ENCODE measurements at regions not wholly inside any gene's neighbourhood (a gene's known extent, or its start where the extent isn't known, plus 50 kb on each side); places are given as distances from the start of the nearest gene placed in this dataset.

DNA sequence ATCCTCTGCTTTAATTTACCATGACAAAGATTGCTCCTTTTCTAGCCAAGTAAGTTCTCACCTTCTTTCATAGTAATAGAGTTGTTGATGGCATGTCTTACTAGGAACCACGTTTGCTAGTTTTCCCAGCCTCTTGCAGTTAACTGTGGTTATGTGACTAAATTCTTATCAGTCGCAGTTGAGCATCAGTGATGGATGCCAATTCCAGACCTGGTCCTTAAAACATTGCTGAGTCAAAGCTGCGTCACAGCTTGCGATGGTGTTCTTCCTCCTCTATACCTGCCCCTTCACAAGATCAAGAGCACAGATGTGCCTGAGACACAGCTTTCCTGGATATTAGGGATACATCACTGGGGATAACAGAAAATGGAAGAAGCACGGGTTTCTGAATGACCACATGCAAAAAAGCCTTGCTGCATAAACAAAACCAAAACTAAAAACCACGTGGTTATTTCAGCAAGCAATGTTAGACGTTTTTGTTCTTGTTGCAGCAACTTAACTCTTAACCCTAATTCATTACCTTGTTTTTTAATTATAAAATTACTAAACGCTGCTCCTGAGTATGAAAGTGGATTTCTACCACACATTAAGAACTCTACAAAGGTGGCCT is 97.6 kb upstream of the DACH1 start:
- DNase-seq: no peak
- Histone ChIP-seq H3K4me1 (ENCODE audit: control insufficient read depth, insufficient read depth, low read length) (no peaks in the 10 kb centered on the region), H3K9me3 (ENCODE audit: control insufficient read depth, low read depth, low read length) (no peaks in the 10 kb centered on the region), H3K27me3 (ENCODE audit: control insufficient read depth, insufficient read depth, low read length) (no peaks in the 10 kb centered on the region), H3K27ac (ENCODE audit: low read length) (no peak overlapping the region), H3K36me3 (ENCODE audit: control insufficient read depth, insufficient read depth, low read length) (no peaks in the 10 kb centered on the region), H3K4me3 (ENCODE audit: low read length) (no peak overlapping the region)
- 83% methylated on average over 4 of the region's 8 CpGs for WGBS (ENCODE audit: insufficient coverage, low lambda C conversion rate)

DNA sequence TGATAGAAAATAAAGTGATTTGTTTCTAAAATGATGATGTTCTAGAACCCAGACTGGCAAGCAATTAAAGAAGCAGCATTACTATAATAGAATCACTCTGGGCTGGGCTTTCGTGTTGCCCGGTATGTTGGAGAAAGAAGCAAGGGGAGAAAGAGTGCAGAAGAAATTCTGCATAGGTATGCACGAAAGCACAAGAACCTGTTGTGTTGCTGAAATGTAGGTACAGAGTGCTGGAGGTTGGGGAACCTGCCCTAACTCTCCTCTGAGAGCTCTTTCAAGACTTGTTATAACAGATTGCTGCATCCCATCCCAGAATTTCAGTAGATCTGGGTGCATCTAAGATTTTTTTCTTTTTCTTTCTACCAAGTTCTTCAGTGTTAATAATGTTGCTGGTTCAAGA is 95.7 kb upstream of the DACH1 start:
- Histone ChIP-seq H3K4me1 (ENCODE audit: control insufficient read depth, insufficient read depth, low read length) (no peaks in the 10 kb centered on the region), H3K36me3 (ENCODE audit: control insufficient read depth, insufficient read depth, low read length) (no peaks in the 10 kb centered on the region), H3K9me3 (ENCODE audit: control insufficient read depth, low read depth, low read length) (no peaks in the 10 kb centered on the region), H3K27me3 (ENCODE audit: control insufficient read depth, insufficient read depth, low read length) (no peaks in the 10 kb centered on the region), H3K4me3 (ENCODE audit: low read length) (no peak overlapping the region), H3K27ac (ENCODE audit: low read length) (no peak overlapping the region)
- no peak for DNase-seq
- 75% methylated on average over 2 of the region's 3 CpGs for WGBS (ENCODE audit: insufficient coverage, low lambda C conversion rate)

DNA sequence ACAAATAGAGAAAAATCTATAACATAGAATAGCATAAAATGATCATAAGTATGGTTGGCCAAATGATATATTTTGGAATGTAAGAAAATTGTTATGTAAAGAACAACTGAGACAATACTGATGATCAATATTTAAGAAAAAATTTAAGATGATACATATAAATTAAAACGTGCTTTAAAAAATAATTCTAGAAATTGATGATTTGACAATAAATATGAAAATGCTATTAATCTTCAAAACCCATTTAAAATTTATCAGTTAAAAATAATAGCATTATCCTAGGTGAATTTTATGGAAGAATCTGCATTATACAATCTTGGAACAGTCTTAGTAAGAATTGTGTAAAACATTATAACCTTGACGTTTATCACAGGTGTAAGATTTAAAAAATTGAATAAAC is 95.1 kb upstream of the DACH1 start:
- H3K9me3 ChIP-seq (ENCODE audit: control insufficient read depth, low read depth, low read length): no peaks in the 10 kb centered on the region
- WGBS (ENCODE audit: insufficient coverage, low lambda C conversion rate): 100% methylated on average over 2 of the region's 2 CpGs

DNA sequence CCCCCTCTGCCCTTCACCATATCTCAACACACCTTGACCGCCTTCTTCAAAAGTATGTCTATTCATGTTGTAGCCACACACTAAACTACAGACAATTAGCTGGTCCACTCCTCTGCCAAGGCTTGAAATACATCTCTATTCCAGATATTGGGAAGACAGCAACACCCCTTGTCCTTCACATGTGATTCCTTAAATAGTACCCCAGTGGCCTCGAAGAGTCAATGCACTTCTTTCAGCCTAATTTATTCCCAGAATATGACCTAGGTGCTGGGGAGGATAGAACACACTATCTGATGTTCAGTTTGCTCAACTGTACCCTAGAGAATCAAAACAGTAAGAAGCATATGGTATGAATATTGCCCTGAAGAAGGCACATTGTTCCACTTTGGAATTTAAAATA is 82.4 kb upstream of the DACH1 start:
- no peaks in the 10 kb centered on the region for H3K36me3 ChIP-seq (ENCODE audit: control insufficient read depth, insufficient read depth, low read length)
- no peak overlapping the region for H3K27ac ChIP-seq (ENCODE audit: low read length)
- H3K4me1 ChIP-seq (ENCODE audit: control insufficient read depth, insufficient read depth, low read length): no peaks in the 10 kb centered on the region
- H3K9me3 ChIP-seq (ENCODE audit: control insufficient read depth, low read depth, low read length): no peaks in the 10 kb centered on the region
- no CpG with 5 or more reads among the region's 2 CpGs for WGBS (ENCODE audit: insufficient coverage, low lambda C conversion rate)
- no peak overlapping the region for H3K4me3 ChIP-seq (ENCODE audit: low read length)
- no peaks in the 10 kb centered on the region for H3K27me3 ChIP-seq (ENCODE audit: control insufficient read depth, insufficient read depth, low read length)
- no peak for DNase-seq

More for the DNA sequence above, 95.1 kb upstream of the DACH1 start:
- no peaks in the 10 kb centered on the region for H3K36me3 ChIP-seq (ENCODE audit: control insufficient read depth, insufficient read depth, low read length)
- H3K27ac ChIP-seq (ENCODE audit: low read length): no peak overlapping the region
- no peak for DNase-seq
- H3K4me1 ChIP-seq (ENCODE audit: control insufficient read depth, insufficient read depth, low read length): no peaks in the 10 kb centered on the region
- no peaks in the 10 kb centered on the region for H3K27me3 ChIP-seq (ENCODE audit: control insufficient read depth, insufficient read depth, low read length)
- H3K4me3 ChIP-seq (ENCODE audit: low read length): no peak overlapping the region

DNA sequence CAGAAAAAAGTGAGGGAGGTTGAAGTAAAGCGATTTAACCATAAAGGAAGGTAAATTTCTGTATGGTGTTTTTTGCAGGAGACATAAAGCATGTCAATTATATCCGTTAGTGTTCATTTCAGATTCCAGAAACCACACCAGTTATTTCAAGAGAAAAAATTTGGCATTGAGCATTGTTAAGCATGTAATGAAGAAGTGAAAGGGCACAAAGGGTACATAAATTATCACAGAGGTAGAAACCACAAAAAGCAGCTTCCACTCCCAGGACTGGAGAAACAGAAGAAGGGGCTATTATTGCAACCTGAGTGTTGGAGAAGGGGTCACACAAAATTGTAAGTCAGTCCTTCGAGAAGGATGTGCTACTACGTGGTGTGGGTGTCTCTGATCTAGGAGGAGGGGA is 72.2 kb upstream of the DACH1 start:
- no peaks in the 10 kb centered on the region for H3K9me3 ChIP-seq (ENCODE audit: control insufficient read depth, low read depth, low read length)
- H3K36me3 ChIP-seq (ENCODE audit: control insufficient read depth, insufficient read depth, low read length): no peaks in the 10 kb centered on the region
- peaks cover 2% of the 10 kb centered on the region for H3K27me3 ChIP-seq (ENCODE audit: control insufficient read depth, insufficient read depth, low read length)
- H3K4me3 ChIP-seq (ENCODE audit: low read length): no peak overlapping the region
- H3K4me1 ChIP-seq (ENCODE audit: control insufficient read depth, insufficient read depth, low read length): no peaks in the 10 kb centered on the region
- DNase-seq: no peak
- no peak overlapping the region for H3K27ac ChIP-seq (ENCODE audit: low read length)
- no CpG with 5 or more reads among the region's 4 CpGs for WGBS (ENCODE audit: insufficient coverage, low lambda C conversion rate)

DNA sequence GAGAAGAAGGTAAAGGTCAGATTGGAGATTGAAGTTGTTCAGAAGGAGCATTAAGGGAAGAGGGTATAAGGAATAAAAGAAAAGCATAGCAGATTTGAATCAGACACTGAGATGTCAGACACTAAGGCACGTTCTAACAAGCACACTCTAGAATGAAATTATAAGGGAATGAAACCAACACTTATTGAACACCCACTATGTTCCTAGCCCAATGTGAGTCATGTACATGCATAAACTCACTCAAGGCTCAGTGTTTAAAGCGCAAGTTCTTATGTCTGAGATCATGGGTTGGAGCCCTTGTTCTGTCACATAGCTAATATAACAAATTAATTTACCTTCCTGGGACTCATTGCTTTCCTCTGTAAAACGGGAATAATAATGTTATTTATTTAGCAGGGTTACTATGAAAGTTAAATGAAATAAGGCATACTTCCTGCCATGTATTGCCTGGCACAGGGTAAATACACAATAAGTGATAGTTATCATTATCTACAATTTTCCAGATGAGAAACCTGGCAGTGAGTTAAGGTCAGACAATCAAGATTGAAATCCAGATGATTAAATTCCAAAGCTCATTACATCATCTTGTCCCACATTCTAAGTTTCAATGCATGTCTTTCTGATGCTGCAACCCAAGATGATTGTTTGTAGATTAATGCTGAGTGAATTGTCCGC is 68.3 kb upstream of the DACH1 start:
- no peak overlapping the region for H3K4me3 ChIP-seq (ENCODE audit: low read length)
- WGBS (ENCODE audit: insufficient coverage, low lambda C conversion rate): 100% methylated on average over 2 of the region's 4 CpGs
- DNase-seq: no peak

DNA sequence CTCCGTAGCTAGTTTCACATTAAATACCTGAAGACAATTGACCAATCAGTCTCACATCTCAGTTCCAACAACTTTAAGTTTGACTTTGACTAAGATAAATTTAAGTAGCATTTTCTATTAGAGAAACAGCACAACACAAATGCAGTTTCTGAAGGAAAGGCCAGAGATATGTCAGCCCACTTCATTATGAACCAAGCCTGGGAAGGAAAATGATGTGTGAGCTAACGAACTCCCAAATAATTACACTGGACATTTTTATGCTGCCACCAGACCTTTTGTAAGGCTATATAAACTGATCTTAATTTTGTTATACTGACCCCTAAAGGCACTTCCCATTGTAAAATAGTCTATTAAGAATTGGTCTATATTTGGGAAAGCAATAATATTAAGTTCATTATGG is 57.9 kb upstream of the DACH1 start:
- WGBS (ENCODE audit: insufficient coverage, low lambda C conversion rate): no CpG with 5 or more reads among the region's 2 CpGs
- Histone ChIP-seq H3K27me3 (ENCODE audit: control insufficient read depth, insufficient read depth, low read length) (no peaks in the 10 kb centered on the region), H3K27ac (ENCODE audit: low read length) (no peak overlapping the region), H3K4me1 (ENCODE audit: control insufficient read depth, insufficient read depth, low read length) (no peaks in the 10 kb centered on the region), H3K36me3 (ENCODE audit: control insufficient read depth, insufficient read depth, low read length) (no peaks in the 10 kb centered on the region), H3K4me3 (ENCODE audit: low read length) (no peak overlapping the region), H3K9me3 (ENCODE audit: control insufficient read depth, low read depth, low read length) (no peaks in the 10 kb centered on the region)
- DNase-seq: no peak

More for the DNA sequence above, 68.3 kb upstream of the DACH1 start:
- Histone ChIP-seq H3K36me3 (ENCODE audit: control insufficient read depth, insufficient read depth, low read length) (no peaks in the 10 kb centered on the region), H3K4me1 (ENCODE audit: control insufficient read depth, insufficient read depth, low read length) (no peaks in the 10 kb centered on the region), H3K9me3 (ENCODE audit: control insufficient read depth, low read depth, low read length) (no peaks in the 10 kb centered on the region), H3K27me3 (ENCODE audit: control insufficient read depth, insufficient read depth, low read length) (peaks cover 2% of the 10 kb centered on the region), H3K27ac (ENCODE audit: low read length) (no peak overlapping the region)

DNA sequence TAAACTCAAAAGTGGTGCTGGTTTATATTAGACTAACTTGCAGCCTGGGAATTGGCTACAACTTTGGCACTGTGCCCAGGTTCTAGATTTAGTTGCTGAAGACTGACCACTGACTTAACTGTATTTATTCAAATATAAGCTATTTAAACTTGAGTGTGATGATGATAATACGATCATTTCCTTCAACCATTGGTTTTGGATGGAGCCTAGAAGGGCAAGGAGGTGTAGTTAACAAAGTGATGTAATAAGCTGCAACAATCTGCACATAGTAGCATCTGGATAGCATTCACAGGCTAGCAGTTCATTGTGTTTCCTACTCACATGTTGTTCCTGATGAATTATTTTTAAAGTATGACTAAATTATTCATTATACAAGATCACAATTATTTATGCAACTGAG is 55.2 kb upstream of the DACH1 start:
- Histone ChIP-seq H3K4me3 (ENCODE audit: low read length) (no peak overlapping the region), H3K4me1 (ENCODE audit: control insufficient read depth, insufficient read depth, low read length) (no peaks in the 10 kb centered on the region), H3K9me3 (ENCODE audit: control insufficient read depth, low read depth, low read length) (no peaks in the 10 kb centered on the region), H3K27ac (ENCODE audit: low read length) (no peak overlapping the region), H3K36me3 (ENCODE audit: control insufficient read depth, insufficient read depth, low read length) (no peaks in the 10 kb centered on the region), H3K27me3 (ENCODE audit: control insufficient read depth, insufficient read depth, low read length) (no peaks in the 10 kb centered on the region)
- no CpG with 5 or more reads among the region's 1 CpG for WGBS (ENCODE audit: insufficient coverage, low lambda C conversion rate)
- DNase-seq: no peak

All from large intestine (tissue), 3 donors.